CD8-positive, alpha-beta memory T cell (primary cell): ENCODE measurements at regions not wholly inside any gene's neighbourhood (a gene's known extent, or its start where the extent isn't known, plus 50 kb on each side); places are given as distances from the start of the nearest gene placed in this dataset.

Experiments used
- CTCF ChIA-PET: fragments of 350-600 bp; sonication (Branson Sonifier 250); formaldehyde crosslinking; loops from one replicate; lab custom pipeline; 2021; ENCODE audit warnings: antibody characterized with exemption; lab: Charles Lee
- POLR2A ChIA-PET: fragments of 350-600 bp; sonication (Branson Sonifier 250); formaldehyde crosslinking; loops from one replicate; lab custom pipeline; 2021; ENCODE audit warnings: antibody characterized with exemption; lab: Charles Lee
- DNase-seq, 5 donors: peaks; one replicate each; pipeline versions ENCODE4 v3.0.0 to v3.0.0-alpha.2; 2020 to 2022; ENCODE audit warnings: mixed read lengths in 1 of 5
- H3K27ac ChIP-seq: one replicate; pipeline ENCODE4 v1.7.0; 2013; ENCODE audit warnings: low read depth, mild to moderate bottlenecking, low read length, moderate library complexity
- H3K27me3 ChIP-seq: 2 replicates; pipeline ENCODE4 v1.7.0; 2013; ENCODE audit warnings: low read length, mild to moderate bottlenecking; ENCODE audit not compliant: insufficient read depth, poor library complexity, severe bottlenecking
- H3K36me3 ChIP-seq: 2 replicates; pipeline ENCODE4 v1.7.0; 2013; ENCODE audit warnings: mild to moderate bottlenecking, low read length, moderate library complexity; ENCODE audit not compliant: insufficient read depth
- H3K4me1 ChIP-seq: 2 replicates; pipeline ENCODE4 v1.7.0; 2013; ENCODE audit warnings: mild to moderate bottlenecking, low read length, moderate library complexity; ENCODE audit not compliant: insufficient read depth
- H3K4me3 ChIP-seq: 2 replicates; pipeline ENCODE4 v1.7.0; 2013; ENCODE audit warnings: mild to moderate bottlenecking, low read length
- H3K9me3 ChIP-seq: 2 replicates; pipeline ENCODE4 v1.7.0; 2013; ENCODE audit warnings: mild to moderate bottlenecking, low read length
- H3K27ac Mint-ChIP-seq, 8 donors: one replicate each; pipeline ENCODE4 v1.8.0; 2020 to 2021; ENCODE audit warnings: mixed read lengths in 8 of 8, mild to moderate bottlenecking in 6 of 8, inconsistent platforms in 3 of 8, moderate library complexity in 3 of 8
- H3K27me3 Mint-ChIP-seq, 2 donors: one replicate each; pipeline ENCODE4 v1.8.0; 2020 to 2021; ENCODE audit warnings: mixed read lengths in 2 of 2, mild to moderate bottlenecking in 1 of 2, moderate library complexity in 1 of 2
- H3K36me3 Mint-ChIP-seq, 3 donors: one replicate each; pipeline ENCODE4 v1.8.0; 2020 to 2021; ENCODE audit warnings: mixed read lengths in 3 of 3, inconsistent platforms in 1 of 3, mild to moderate bottlenecking in 1 of 3
- H3K4me1 Mint-ChIP-seq, 3 donors: one replicate each; pipeline ENCODE4 v1.8.0; 2020 to 2021; ENCODE audit warnings: mixed read lengths in 3 of 3, inconsistent platforms in 1 of 3, mild to moderate bottlenecking in 1 of 3
- H3K4me3 Mint-ChIP-seq, 7 donors: one replicate each; pipeline ENCODE4 v1.8.0; 2020 to 2021; ENCODE audit warnings: mixed read lengths in 7 of 7, mild to moderate bottlenecking in 6 of 7, moderate library complexity in 4 of 7, inconsistent platforms in 2 of 7
- H3K9me3 Mint-ChIP-seq, 5 donors: one replicate each; pipeline ENCODE4 v1.8.0; 2020 to 2022; ENCODE audit warnings: mixed read lengths in 5 of 5, mild to moderate bottlenecking in 3 of 5, moderate library complexity in 2 of 5, inconsistent platforms in 1 of 5

DNA sequence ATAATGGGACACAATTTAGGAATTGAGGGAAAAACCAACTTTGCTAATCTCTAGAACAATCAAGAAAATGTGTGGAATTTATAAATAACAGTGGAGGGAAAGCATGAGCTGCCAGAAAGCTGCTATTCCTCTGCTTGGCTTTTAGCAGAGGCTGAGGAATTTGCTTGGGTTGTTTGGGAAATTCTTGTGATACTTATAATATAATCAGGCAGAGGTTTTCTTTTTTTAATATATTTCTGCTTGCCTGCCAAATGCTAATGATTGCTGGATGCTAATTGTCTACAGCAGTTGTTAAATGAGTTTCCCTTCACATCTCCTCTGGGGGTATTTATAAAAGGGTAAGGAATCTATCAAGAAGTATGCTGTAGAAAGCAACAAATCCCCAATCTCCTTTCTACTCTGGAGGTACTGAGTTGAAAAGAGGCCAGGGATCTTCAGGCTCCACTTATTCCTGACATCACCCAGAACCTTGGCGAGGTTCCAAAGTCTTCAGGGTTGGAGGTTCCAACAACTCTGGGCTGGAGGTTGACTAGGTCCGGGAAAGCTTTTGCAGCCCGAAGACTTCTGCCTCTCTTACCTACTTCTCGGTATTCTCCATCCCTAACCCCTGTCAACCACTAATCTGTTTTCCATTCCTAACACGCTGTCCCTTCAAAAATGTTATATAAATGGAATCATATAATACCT, 60.4 kb upstream of the TMED7 start:
- no peaks in the 10 kb centered on the region for H3K27me3 ChIP-seq
- no peaks in the 10 kb centered on the region for H3K9me3 ChIP-seq
- no peaks in the 10 kb centered on the region for H3K4me1 ChIP-seq
- H3K27ac Mint-ChIP-seq = no peak overlapping the region
- H3K4me3 ChIP-seq = no peak overlapping the region
- CTCF ChIA-PET = no interaction called here
- H3K36me3 ChIP-seq = no peaks in the 10 kb centered on the region
- no peak for DNase-seq
- peaks cover 0 to under 1% (median 0%) of the 10 kb centered on the region in 5 donors for H3K9me3 Mint-ChIP-seq
- H3K4me1 Mint-ChIP-seq = no peaks in the 10 kb centered on the region
- peaks cover 7 to 38% of the 10 kb centered on the region in 2 donors for H3K27me3 Mint-ChIP-seq
- POLR2A ChIA-PET = no interaction called here
- H3K27ac ChIP-seq = no peak overlapping the region
- H3K4me3 Mint-ChIP-seq = no peak overlapping the region
- no peaks in the 10 kb centered on the region for H3K36me3 Mint-ChIP-seq

DNA sequence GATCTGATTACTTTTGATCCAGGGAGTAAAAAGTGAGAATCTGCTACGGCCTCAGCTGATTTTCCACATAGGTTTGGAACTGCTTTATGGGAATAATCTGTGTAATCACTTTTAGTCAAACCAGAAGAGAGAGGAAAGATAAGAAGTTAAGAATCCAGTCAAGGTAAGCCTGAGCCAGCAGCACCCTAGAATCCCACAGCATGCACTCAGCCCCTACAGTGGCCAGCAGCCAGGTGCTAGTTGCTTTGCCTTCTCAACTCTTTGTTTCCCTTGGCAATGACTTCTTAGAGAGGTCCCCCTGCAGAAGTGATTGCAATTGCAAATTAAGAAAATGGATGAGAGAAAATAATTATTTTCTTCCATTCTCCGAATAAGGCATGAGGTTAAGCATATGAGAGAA, 59.7 kb upstream of the TMED7 start:
- Mint-ChIP-seq H3K36me3 (no peaks in the 10 kb centered on the region), H3K9me3 (peaks cover 0 to 5% (median 0%) of the 10 kb centered on the region in 5 donors), H3K27me3 (peaks cover 7 to 37% of the 10 kb centered on the region in 2 donors), H3K4me1 (no peaks in the 10 kb centered on the region), H3K27ac (no peak overlapping the region), H3K4me3 (no peak overlapping the region)
- ChIA-PET CTCF (no interaction called here), POLR2A (no interaction called here)
- no peaks in the 10 kb centered on the region for H3K27me3 ChIP-seq
- H3K27ac ChIP-seq = no peak overlapping the region
- H3K9me3 ChIP-seq = no peaks in the 10 kb centered on the region
- no peak for DNase-seq
- H3K4me1 ChIP-seq = no peaks in the 10 kb centered on the region
- no peak overlapping the region for H3K4me3 ChIP-seq
- no peaks in the 10 kb centered on the region for H3K36me3 ChIP-seq

DNA sequence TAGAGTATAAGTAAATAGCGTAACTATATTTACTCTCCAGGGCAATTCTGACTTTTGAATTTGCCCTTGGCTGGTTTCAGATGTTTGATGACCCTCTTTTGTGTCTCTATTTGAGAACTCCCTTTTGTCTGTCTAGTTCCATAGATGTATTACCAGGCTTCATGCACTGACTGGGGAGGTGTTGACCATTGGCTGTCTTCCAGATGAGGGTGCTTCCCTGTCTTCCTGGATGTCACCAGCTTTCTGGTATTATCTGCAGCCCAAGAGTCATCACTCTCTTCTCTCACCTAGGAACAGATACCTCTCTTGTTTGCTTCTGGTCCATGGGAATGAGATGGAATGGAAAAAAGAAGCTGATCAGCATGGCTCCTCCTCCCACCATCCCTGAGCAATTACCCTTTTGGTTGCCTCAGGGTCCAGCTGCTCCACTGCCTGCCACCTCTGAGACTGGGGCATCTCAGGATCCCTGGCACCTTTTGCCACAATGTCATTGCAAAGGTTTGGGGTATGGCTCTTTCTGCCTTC, 58.7 kb upstream of the TMED7 start:
- Mint-ChIP-seq H3K36me3 (no peaks in the 10 kb centered on the region), H3K27me3 (peaks cover 3 to 30% of the 10 kb centered on the region in 2 donors), H3K4me1 (no peaks in the 10 kb centered on the region), H3K4me3 (no peak overlapping the region), H3K27ac (no peak overlapping the region), H3K9me3 (peaks cover 0 to 5% (median 0%) of the 10 kb centered on the region in 5 donors)
- Histone ChIP-seq H3K4me3 (no peak overlapping the region), H3K27ac (no peak overlapping the region), H3K27me3 (no peaks in the 10 kb centered on the region), H3K4me1 (no peaks in the 10 kb centered on the region), H3K36me3 (no peaks in the 10 kb centered on the region), H3K9me3 (no peaks in the 10 kb centered on the region)
- DNase-seq = no peak
- CTCF ChIA-PET = no interaction called here
- POLR2A ChIA-PET = no interaction called here

DNA sequence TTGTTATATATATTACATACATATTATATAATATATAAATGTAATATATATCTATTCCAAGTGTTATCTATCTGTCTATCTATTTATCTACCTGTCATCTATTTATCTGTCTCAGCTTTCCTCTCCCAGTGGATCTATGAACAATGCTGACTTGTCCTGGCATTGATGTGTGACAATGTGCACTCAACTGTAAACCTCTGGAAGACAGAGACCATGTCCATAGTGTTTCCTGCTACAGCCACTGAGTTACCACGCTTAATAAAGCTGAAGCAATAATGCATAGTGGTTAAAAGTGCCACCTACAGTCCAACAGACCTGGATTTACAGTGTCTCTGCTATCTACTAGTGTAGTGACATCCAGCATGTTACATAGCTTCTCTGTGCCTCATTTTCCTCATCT, 57.2 kb upstream of the TMED7 start:
- H3K27me3 Mint-ChIP-seq = peaks cover 2 to 20% of the 10 kb centered on the region in 2 donors
- POLR2A ChIA-PET = no interaction called here
- H3K4me1 Mint-ChIP-seq = no peaks in the 10 kb centered on the region
- CTCF ChIA-PET = no interaction called here
- no peak overlapping the region for H3K27ac ChIP-seq
- no peaks in the 10 kb centered on the region for H3K36me3 ChIP-seq
- H3K4me1 ChIP-seq = no peaks in the 10 kb centered on the region
- DNase-seq = no peak
- no peaks in the 10 kb centered on the region for H3K27me3 ChIP-seq
- no peaks in the 10 kb centered on the region for H3K36me3 Mint-ChIP-seq
- H3K27ac Mint-ChIP-seq = no peak overlapping the region
- peaks cover 0 to 5% (median 0%) of the 10 kb centered on the region in 5 donors for H3K9me3 Mint-ChIP-seq
- H3K4me3 ChIP-seq = no peak overlapping the region
- H3K4me3 Mint-ChIP-seq = no peak overlapping the region
- no peaks in the 10 kb centered on the region for H3K9me3 ChIP-seq
